ENCODE measurements at regions not wholly inside any gene's neighbourhood (a gene's known extent, or its start where the extent isn't known, plus 50 kb on each side); places are given as distances from the start of the nearest gene placed in this dataset.

- TF ChIP-seq, protein P1, sequence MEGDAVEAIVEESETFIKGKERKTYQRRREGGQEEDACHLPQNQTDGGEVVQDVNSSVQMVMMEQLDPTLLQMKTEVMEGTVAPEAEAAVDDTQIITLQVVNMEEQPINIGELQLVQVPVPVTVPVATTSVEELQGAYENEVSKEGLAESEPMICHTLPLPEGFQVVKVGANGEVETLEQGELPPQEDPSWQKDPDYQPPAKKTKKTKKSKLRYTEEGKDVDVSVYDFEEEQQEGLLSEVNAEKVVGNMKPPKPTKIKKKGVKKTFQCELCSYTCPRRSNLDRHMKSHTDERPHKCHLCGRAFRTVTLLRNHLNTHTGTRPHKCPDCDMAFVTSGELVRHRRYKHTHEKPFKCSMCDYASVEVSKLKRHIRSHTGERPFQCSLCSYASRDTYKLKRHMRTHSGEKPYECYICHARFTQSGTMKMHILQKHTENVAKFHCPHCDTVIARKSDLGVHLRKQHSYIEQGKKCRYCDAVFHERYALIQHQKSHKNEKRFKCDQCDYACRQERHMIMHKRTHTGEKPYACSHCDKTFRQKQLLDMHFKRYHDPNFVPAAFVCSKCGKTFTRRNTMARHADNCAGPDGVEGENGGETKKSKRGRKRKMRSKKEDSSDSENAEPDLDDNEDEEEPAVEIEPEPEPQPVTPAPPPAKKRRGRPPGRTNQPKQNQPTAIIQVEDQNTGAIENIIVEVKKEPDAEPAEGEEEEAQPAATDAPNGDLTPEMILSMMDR (IDR thresholded peaks at IDR 0.05; ENCODE audit: poor library complexity, severe bottlenecking) = no peak
- TF ChIP-seq POLR2AphosphoS5 (IDR thresholded peaks at IDR 0.05) (no peak), RAD21 (conservative IDR thresholded peaks at IDR 0.05) (no peak)
Observed at GRCh38 chr9:1505489-1505888, 455.3 kb downstream of the DMRT2 start (continued).

GRCh38 chr9:1510712-1511111 is 460.6 kb downstream of the DMRT2 start:
- no peak for TF ChIP-seq EP300 (conservative IDR thresholded peaks at IDR 0.05; ENCODE audit: poor library complexity, severe bottlenecking)
- no peak for TF ChIP-seq RAD21 (conservative IDR thresholded peaks at IDR 0.05)
- no peak for TF ChIP-seq POLR2AphosphoS5 (IDR thresholded peaks at IDR 0.05)
- no peak for TF ChIP-seq EZH2 (IDR thresholded peaks at IDR 0.05; ENCODE audit: borderline replicate concordance, insufficient read depth, low read length, poor library complexity, severe bottlenecking)
- no peak for TF ChIP-seq REST (IDR thresholded peaks at IDR 0.05; ENCODE audit: borderline replicate concordance)
- TF ChIP-seq, protein P1 (IDR thresholded peaks at IDR 0.05; ENCODE audit: poor library complexity, severe bottlenecking) = no peak
- TF ChIP-seq SMC3 (conservative IDR thresholded peaks at IDR 0.05; ENCODE audit: poor library complexity) = no peak
- TF ChIP-seq MXI1 (conservative IDR thresholded peaks at IDR 0.05; ENCODE audit: poor library complexity, severe bottlenecking) = no peak
- no peak for TF ChIP-seq TAF1 (IDR thresholded peaks at IDR 0.05; ENCODE audit: low read depth)
- Histone ChIP-seq H3K9me3 (ENCODE audit: low read length) (peaks cover 4% of the 10 kb centered on the region), H3F3A (ENCODE audit: insufficient read depth, low read length, poor library complexity, severe bottlenecking) (no peaks in the 10 kb centered on the region), H3K36me3 (ENCODE audit: insufficient read depth, low read length) (no peaks in the 10 kb centered on the region), H4K20me1 (ENCODE audit: insufficient read depth) (no peaks in the 10 kb centered on the region), H3K9me2 (ENCODE audit: insufficient read depth, low read length) (no peaks in the 10 kb centered on the region), H3K4me2 (ENCODE audit: low read length) (no peak overlapping the region), H3K27me3 (ENCODE audit: insufficient read depth, low read depth, low read length) (no peaks in the 10 kb centered on the region), H3K4me3 (ENCODE audit: low read length) (no peak overlapping the region), H2AFZ (ENCODE audit: low read depth, low read length) (no peak overlapping the region), H3K27ac (ENCODE audit: low read length) (no peak overlapping the region), H3K79me2 (replicated peaks; ENCODE audit: insufficient read depth, low read length) (no peaks in the 10 kb centered on the region), H3K9ac (ENCODE audit: low read length) (no peak overlapping the region)

DNA sequence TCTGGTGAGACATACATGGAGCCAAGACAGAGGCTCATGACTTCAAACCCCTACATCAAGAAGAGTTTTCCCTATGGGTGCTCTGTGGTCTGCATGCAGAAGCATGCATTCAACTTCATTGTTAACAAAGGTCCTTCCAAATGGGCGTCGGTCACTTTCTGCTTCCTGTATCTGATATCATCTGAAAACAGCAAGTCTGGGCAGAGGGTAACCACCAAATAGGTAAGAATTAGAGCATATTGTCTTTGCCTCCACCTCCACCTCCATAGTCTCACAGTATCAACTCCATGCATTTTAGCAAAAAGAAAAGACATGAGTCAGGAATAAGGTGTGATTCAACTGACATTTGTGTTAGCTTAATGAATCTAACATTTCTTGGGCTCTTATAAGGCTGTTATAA is 462.9 kb downstream of the DMRT2 start:
- TF ChIP-seq EZH2 (IDR thresholded peaks at IDR 0.05; ENCODE audit: borderline replicate concordance, insufficient read depth, low read length, poor library complexity, severe bottlenecking) = no peak
- no peak for TF ChIP-seq MXI1 (conservative IDR thresholded peaks at IDR 0.05; ENCODE audit: poor library complexity, severe bottlenecking)
- no peak for TF ChIP-seq EP300 (conservative IDR thresholded peaks at IDR 0.05; ENCODE audit: poor library complexity, severe bottlenecking)
- no peak for TF ChIP-seq REST (IDR thresholded peaks at IDR 0.05; ENCODE audit: borderline replicate concordance)
- no peak for TF ChIP-seq RAD21 (conservative IDR thresholded peaks at IDR 0.05)
- TF ChIP-seq, protein P1 (IDR thresholded peaks at IDR 0.05; ENCODE audit: poor library complexity, severe bottlenecking) = no peak
- no peak for TF ChIP-seq SMC3 (conservative IDR thresholded peaks at IDR 0.05; ENCODE audit: poor library complexity)
- no peak for TF ChIP-seq POLR2AphosphoS5 (IDR thresholded peaks at IDR 0.05)
- no peak for TF ChIP-seq TAF1 (IDR thresholded peaks at IDR 0.05; ENCODE audit: low read depth)
- H3K27me3 ChIP-seq (ENCODE audit: insufficient read depth, low read depth, low read length) = no peaks in the 10 kb centered on the region
- no peak overlapping the region for H2AFZ ChIP-seq (ENCODE audit: low read depth, low read length)
- no peak overlapping the region for H3K27ac ChIP-seq (ENCODE audit: low read length)
- peaks cover 4% of the 10 kb centered on the region for H3K9me3 ChIP-seq (ENCODE audit: low read length)
- H3K9me2 ChIP-seq (ENCODE audit: insufficient read depth, low read length) = no peaks in the 10 kb centered on the region
- H3K4me3 ChIP-seq (ENCODE audit: low read length) = no peak overlapping the region
- H3K9ac ChIP-seq (ENCODE audit: low read length) = no peak overlapping the region
- no peaks in the 10 kb centered on the region for H3K79me2 ChIP-seq (replicated peaks; ENCODE audit: insufficient read depth, low read length)
- no peaks in the 10 kb centered on the region for H3K36me3 ChIP-seq (ENCODE audit: insufficient read depth, low read length)
- H3F3A ChIP-seq (ENCODE audit: insufficient read depth, low read length, poor library complexity, severe bottlenecking) = no peaks in the 10 kb centered on the region
- no peaks in the 10 kb centered on the region for H4K20me1 ChIP-seq (ENCODE audit: insufficient read depth)
- no peak overlapping the region for H3K4me2 ChIP-seq (ENCODE audit: low read length)

Data from neural cell (in vitro differentiated cells).